COLO668 (cell line): ENCODE measurements at regions not wholly inside any gene's neighbourhood (a gene's known extent, or its start where the extent isn't known, plus 50 kb on each side); places are given as distances from the start of the nearest gene placed in this dataset.
A peak's percentile ranks its signal among the peaks of the same experiment; 100 is the strongest.

ENCODE experiments used
- DNase-seq: peaks from one replicate; lab custom pipeline; 2025; ENCODE audit not compliant: unreplicated experiment; lab: John Stamatoyannopoulos, UW

DNA sequence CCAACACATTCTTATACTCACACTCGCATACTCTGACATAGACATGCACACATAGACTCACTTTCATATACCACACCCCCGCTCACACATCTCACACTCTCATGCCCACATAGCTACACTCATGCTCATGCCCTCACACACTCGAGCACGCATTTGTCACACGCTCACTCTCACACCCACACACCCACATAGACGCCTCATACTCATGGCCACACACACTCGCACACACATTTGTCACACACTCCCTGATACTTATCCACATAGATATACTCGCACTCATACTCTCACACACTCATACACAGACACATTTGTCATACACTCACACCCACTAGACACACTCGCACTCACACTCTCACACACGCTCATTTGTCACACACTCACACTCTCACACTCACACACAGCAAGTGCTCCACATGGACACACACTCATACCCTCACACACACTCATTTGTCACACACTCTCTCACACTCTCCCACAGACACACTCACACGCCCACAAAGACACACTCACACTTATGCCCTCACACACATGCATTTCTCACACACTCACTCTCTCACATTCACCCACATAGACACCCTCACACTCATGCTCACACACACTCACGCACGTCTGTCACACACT, 50.9 kb downstream of the TNP1 start:
- no peak for DNase-seq

GRCh38 chr2:216807857-216808272, 52.0 kb downstream of the TNP1 start:
- no peak for DNase-seq

- no peak for DNase-seq
Observed at GRCh38 chr2:216804357-216805350, 55.2 kb downstream of the TNP1 start.

DNA sequence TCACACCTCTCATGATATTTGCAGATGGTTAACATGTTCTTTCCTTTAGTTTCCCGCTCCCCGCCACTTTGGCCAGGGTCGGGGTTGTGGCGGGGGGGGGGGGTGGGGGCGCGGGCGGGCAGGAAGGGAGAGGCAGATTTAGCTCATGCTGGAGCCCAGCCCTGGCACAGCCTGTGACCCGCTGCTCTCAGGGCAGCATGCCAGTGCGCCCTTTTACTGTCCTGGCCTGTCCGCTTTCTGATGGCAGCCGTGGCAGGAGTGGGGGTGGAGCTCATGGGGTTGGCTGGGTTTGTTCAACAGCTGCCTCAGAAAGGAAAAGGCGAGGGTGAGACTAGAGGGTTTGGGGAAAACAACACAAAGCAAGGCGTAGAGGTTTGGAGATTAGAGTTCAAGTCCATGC, 56.1 kb downstream of the TNP1 start:
- DNase-seq: no peak

DNA sequence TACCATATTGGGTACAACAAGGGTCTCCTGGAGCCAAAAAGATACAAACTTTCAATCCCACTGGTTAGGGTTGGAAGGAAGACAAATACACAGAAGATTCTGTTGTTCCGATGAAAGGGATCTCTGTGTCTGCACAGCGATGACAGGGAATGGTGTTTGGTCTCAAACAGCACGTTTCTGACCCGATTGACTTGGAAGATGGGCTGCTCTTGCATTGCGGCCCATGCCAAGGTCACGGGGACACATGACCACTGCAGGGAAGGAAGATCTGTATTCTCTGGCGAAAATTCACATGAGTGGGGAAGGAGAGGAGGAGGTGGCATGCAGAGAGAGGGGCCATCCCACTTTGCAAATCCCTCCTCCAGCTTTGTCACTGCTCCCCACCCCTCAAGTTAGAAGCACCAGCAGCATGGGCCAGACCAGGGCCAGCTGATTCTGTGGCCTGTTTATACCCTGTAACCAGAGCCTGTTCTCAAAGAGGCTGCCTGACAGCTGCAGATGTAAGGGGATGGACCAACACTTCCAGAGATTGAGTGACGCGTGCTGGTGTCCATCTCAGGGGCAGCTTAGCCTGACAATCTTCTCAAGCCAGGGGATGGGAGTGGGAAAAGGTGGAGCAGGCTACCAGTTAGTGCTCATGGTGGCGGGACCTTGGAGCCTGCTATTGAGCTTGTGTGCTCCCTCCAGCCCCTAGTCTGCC, 57.2 kb downstream of the TNP1 start:
- DNase-seq: no peak

DNA sequence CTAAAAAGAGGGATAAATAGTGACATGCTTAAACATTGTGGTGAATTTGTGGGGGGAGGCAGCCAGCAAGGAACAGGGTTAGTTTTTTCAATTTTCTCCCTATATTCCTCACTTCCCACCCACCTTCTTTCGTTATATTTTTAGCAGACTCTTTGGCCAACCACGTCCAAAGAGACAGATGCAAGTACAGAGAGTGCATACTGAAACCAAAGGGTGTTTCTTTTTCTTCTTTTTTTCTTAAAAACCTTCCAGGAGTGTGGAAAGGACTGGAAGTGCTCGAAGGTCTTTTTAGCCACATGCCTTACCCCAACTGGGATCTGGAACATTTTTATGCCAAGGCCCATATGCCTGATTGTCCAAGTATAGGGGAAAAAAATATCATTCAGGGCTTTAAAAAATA, 59.0 kb downstream of the TNP1 start:
- no peak for DNase-seq

DNA sequence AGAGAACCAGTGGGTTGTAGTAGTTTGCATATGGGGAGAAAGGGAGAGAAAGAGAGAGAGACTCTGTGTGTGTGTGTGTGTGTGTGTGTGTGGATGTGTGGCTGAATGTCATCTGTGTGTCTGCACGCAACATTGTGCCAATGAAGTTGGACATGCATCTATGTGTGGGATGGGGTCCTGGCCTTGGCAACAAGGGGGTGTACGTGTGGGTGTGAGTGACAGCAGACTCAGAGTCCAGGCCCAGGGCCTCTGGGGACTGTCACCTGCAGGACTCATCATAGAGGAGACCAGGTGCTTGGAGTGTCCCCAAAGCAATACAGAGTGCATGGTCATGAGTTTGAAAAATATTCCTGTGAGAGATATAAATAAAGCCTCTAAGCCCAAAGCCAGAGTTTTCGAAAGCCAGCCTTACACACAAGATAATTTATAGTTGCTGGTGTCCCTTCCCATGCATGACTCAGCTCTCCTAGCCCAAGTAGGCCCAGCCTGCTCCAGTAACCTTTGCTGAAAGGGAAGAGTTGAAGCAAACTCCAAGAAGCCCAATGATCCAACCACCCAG, 59.9 kb downstream of the TNP1 start:
- DNase-seq: no peak

DNA sequence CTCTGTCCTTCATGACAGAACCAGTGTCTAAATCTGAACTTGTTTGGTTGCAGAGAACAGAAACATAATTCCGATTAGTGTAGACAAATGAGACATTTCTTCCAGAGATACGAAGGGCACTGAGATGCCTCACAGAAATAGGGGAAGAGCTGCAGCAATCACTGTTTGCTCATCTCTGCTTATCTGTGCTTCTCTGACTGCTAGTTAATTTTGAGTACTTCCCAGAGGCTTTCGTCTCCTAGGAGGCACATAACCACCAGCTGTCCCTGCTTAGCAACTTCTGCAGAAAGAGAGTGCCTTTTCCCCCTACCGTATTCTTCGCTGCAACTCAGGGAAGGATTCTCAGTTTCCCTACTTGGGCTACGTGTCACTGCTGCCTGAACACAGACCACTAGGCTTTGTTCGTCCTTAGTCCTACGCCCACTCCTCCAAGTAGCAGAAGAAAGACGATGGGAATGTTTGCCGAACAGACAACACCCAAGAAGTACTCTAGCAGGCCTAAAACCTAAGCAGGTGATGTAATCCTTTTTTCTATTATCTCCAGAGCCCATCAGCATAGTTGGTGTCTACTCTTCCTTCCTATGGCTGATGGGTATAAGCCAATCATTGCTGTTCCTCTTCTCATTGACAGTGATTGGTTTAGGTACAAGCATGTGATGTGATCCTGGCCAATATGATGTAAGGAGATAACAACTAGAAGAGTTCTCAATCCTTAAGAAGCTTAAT, 63.6 kb downstream of the TNP1 start:
- DNase-seq: no peak

DNA sequence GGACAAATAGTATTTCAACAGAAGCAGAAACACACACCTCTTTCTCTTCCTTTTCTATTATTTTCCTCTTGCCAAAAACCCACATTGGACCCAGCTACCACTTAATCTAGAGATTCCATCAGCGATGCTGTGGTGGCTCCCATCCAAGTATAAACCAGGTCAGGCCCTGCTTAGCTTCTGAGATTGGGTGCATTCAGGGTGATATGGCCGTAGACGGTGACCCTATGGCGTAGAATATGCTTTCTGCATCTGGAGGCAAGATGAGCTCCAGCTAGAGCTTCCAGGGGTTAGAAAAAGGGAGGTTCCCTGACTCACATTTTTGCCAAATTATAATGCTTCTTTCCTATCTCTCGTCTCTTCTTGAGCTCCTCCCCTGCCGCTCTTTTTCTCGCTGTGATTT, 66.5 kb downstream of the TNP1 start:
- DNase-seq: no peak

GRCh38 chr2:216792222-216793021, 67.4 kb downstream of the TNP1 start:
- peak; percentile 76 for DNase-seq

- no peak for DNase-seq
Observed at GRCh38 chr2:216791303-216791702, 68.6 kb downstream of the TNP1 start.

DNA sequence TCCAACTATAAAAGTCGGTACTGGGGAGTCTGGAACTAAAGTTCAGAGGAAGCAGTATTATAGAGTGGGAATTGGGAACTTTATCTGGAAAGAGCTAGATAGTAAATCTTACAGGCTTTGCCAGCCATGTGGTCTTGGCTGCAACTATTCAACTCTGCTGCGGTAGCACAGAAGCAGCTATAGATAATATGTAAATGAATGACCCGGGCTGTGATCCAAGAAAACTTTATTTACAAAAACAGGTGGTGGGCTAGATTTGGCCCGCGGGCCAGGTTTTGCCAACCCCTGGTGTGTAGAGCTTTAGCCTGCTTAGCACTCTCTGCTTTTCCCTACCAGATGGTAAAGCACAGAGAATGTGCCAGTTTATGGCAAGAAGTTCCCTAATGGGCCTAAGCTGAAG, 70.8 kb downstream of the TNP1 start:
- no peak for DNase-seq

- no peak for DNase-seq
Observed at GRCh38 chr2:216787851-216788540, 71.9 kb downstream of the TNP1 start.

DNA sequence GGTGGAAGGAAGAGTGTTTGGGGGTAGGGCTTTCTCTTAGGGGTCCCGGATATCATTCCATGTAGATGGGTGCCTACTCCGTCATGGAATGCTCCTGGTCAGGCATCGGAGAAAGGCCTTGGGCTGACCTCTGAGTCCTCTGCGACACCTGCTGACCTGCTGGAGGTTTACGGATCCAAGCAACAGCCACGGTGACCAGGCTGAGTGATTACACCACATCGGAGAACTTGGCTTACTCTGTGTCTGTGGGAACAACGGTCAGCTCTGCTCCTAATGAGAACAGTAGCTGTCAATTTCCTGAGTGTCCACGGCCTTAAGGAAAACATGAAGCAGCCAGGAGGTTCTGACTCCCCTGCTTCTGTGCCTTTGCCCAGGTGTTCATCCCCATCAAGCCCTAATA, 73.2 kb downstream of the TNP1 start:
- no peak for DNase-seq

DNA sequence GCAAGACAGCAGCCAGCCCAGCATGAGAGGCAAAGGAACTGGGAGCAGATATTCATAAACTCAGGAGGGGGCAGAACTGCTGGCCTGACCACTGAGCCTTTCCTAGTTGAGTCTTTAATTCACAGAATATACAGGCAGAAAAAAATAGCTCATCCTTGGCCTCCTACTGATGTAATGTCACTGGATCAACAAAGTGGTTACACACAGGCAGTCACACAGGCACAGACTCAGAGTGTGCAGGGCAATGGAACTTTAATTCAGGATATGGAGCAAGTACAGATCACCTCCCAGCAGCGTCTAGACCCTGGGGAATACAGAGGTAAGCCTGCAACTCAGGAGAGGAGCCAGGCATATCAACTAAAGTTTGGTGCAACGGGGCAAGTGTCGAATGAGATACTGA, 75.4 kb downstream of the TNP1 start:
- DNase-seq: no peak

DNA sequence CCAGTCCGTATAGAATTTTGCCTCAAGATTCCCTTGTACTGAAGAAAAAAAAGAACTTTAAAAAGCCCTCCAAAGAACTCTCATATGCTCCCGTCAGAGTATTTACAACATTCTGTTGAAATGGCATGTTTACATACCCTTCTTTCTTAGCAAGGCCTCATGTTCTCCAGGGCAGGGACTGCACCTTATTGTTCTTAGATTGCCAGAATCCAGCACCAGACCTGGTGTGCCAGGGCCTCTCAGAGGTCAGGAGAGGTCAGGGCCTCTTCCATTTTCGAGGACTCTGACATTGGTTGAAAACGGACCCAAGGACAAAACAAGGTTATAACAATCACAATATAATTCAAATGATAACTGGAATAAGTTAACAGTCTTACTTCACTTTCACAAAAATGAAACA, 78.2 kb downstream of the TNP1 start:
- DNase-seq: no peak

DNA sequence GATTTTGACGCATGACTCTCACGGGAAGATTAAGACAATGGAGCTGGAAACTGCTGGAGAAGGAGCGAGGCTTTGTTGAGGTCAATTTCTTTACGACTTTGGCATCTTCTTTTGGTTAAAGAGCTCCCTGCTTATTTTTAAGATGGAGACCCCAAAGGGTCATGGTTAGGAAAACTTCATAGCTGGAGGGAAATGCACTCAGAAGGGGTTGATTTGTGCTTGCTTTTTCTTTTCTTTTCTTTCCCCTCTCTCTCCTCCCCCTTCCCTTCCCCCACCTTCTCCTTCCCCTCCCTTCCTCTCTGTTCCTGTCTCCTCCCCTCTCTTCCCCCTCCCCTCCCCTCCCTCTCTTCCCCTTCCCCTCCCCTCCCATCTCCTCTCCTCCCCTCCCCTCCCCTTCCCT, 79.0 kb downstream of the TNP1 start:
- DNase-seq: no peak

- peak; percentile 63 for DNase-seq
Observed at GRCh38 chr2:216777637-216778273, 82.1 kb downstream of the TNP1 start.
